GM19035 (cell line): ENCODE measurements at regions not wholly inside any gene's neighbourhood (a gene's known extent, or its start where the extent isn't known, plus 50 kb on each side); places are given as distances from the start of the nearest gene placed in this dataset.
"Not testable (repeated sequence)": the region's sequence is repeated elsewhere in the genome, so short reads cannot be mapped to it uniquely, and the experiment has no call there.

Source experiments
- ATAC-seq: cut with Tn5 transposase; IDR thresholded peaks from one replicate; pipeline ENCODE4 v1.9.1; 2021; ENCODE audit not compliant: unreplicated experiment

- no peak for ATAC-seq
Observed at GRCh38 chr2:76180676-76181075, 470.0 kb upstream of the GCFC2 start.

- no peak for ATAC-seq
Observed at GRCh38 chr2:76178610-76179009, 467.9 kb upstream of the GCFC2 start.

DNA sequence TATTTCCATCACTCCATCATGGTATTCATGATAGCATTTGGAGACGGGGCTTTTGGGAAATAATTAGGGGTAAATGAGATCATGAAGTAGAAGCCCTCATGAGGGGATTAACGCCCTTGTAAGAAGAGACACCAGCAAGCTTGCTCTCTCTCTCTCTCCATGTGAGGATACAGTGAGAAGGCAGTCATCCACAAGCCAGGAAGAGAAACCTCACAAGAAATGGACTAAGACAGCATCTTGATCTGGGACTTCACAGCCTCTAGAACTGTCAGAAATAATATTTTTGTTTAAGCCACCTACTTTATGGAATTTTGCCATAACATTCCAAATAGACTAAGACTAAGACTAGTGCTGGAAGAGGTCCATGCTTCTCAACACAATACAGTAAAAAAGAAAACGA is 464.6 kb upstream of the GCFC2 start:
- no peak for ATAC-seq

DNA sequence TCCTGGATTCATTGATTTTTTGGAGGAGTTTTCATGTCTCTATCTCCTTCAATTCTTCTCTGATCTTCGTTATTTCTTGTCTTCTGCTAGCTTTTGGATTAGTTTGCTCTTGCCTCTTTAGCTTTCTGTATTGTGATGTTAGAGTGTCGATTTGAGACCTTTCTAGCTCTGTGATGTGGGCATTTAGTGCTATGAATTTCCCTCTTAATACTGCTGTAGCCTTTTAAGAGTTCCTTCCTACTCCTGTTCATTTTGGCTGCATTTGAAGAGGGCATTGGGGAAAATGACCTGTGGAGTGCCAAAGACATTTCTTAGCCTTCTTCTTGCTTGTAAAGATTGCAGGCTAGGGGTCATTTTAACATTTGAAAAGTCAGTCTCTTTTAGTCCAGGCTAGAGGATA is 463.8 kb upstream of the GCFC2 start:
- no peak for ATAC-seq

DNA sequence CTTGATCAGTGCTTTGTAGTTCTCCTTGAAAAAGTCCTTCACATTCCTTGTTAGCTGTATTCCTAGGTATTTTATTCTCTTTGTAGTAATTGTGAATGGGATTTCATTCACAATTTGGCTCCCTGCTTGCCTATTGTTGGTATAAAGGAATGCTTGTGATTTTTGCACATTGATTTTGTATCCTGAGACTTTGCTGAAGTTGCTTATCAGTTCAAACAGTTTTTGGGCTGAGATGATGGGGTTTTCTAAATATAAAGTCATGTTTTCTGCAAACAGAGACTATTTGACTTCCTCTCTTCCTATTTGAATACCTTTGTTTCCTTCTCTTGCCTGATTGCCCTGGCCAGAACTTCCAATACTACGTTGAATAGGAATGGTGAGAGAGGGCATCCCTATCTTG is 462.5 kb upstream of the GCFC2 start:
- not testable (repeated sequence) for ATAC-seq

DNA sequence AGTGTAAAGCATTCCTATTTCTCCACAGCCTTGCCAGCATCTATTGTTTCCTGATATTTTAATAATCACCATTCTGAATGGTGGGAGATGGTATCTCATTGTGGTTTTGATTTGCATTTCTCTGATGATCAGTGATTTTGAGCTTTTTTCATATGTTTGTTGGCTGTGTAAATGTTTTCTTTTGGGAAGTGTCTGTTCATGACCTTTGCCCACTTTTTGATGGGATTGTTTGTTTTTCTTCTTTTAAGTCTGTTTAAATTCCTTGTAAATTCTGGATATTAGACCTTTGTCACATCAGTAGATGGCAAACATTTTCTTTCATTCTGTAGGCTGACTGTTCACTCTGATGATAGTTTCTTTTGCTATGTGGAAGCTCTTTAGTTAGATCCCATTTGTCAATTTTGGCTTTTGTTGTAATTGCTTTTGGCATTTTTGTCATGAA is 461.5 kb upstream of the GCFC2 start:
- not testable (repeated sequence) for ATAC-seq

- no peak for ATAC-seq
Observed at GRCh38 chr2:76170856-76171255, 460.1 kb upstream of the GCFC2 start.

DNA sequence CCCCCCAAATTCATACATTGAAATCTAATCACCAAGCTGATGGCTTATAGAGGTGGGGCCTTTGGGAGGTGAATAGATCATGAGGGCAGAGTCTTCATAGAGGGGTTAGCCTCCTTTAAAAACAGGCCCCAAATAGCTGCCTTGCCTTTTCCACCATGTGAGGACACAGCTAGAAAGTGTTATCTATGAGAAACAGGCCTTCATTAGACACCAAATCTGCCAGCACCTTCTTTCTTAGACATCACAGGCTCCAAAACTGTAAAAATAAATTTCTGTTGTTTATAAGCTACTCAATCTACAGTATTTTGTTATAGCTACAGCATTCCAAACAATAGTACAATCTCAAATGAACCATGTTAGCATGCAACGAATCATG is 459.3 kb upstream of the GCFC2 start:
- ATAC-seq: no peak

DNA sequence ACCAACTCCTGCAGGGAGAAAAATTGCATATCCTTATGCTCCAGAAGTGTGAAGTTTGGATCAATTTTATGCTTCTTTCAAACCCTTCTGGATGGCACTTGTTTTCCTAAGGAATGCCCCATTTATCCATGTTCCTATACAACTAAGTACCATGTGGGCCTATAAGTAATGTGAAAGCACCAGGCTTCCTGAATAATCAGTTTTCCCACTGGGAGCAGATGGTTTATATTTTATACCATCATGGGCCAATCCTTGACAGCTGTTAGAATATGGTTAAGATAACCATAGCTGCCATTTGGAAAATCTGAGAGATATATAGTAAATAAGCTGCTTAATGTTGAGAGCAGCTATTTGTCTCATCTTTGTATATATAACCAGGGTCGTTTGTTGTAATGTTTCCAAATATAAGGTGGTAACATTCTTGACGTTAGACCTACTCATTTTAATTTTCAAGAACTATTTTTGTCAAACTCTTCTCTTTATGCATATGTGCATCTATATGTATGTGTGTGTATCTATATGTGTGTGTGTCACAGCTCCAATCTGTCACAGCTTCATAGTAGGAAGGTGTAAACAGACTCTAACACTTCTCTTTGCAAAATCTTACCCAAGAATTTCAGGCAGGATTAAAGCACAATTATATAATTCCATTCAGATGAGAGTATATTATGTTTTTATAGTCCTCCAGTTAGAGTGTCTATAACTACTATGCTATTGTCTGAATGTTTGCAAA is 458.7 kb upstream of the GCFC2 start:
- ATAC-seq: no peak

DNA sequence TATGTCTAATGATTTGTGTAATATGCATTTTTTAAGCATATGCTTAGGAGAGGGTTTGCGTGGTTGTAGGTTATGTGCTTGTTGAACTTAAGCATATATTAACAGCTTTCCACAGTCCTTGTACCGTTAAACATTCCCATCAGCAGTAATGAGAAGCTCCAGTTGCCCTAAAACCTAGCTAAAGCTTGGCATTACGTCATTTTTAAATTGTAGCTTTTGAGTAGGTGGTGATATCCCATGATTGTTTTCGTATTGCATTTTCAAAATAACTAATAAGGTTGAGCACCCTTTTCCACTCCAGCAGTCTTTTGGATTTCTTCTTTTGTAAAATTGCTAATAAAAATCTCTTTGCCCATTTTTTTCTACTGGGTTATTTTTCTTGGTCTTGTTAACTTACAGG is 453.1 kb upstream of the GCFC2 start:
- no peak for ATAC-seq

- ATAC-seq: no peak
Observed at GRCh38 chr2:76160670-76161069, 450.0 kb upstream of the GCFC2 start.

GRCh38 chr2:76159042-76159648 is 448.4 kb upstream of the GCFC2 start:
- ATAC-seq: no peak

GRCh38 chr2:76157531-76157930 is 446.8 kb upstream of the GCFC2 start:
- ATAC-seq: no peak

DNA sequence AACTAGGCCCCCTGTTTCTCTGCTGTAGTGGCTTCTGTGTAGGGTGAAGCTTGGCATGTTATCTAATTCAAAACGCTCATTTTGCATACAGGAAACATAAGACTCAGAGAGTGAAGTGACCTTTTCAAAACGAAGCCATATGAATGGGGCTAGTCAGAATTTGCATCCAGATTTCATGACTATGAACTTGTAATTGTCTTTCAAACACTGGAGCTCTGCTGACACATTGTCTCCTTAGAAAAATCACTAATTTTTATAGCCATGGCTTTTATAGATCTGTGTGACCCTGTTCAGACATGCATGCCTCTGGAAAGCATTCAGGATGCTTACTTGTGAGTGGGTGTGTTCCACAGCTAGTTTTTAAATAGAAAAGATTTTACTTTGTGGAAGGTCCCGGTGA is 444.3 kb upstream of the GCFC2 start:
- ATAC-seq: no peak

- ATAC-seq: no peak
Observed at GRCh38 chr2:76149846-76150245, 439.1 kb upstream of the GCFC2 start.

- not testable (repeated sequence) for ATAC-seq
Observed at GRCh38 chr2:76139303-76139702, 428.6 kb upstream of the GCFC2 start.

DNA sequence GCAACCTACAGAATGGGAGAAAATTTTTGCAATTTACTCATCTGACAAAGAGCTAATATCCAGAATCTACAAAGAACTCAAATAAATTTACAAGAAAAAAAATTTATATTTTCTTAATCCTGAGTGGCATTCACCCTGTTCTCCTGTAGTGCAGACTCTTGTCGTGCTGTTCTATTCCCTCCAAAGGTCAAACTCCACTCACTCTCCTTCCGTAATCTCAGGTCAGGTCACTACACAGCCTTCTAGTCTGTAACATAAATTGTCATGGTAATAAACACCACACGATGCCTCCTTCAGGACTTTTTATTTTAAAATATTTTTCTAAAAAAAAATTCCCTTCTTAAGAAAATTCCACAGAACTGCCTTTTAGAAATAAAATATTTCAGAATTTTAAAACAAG is 417.9 kb upstream of the GCFC2 start:
- ATAC-seq: no peak

DNA sequence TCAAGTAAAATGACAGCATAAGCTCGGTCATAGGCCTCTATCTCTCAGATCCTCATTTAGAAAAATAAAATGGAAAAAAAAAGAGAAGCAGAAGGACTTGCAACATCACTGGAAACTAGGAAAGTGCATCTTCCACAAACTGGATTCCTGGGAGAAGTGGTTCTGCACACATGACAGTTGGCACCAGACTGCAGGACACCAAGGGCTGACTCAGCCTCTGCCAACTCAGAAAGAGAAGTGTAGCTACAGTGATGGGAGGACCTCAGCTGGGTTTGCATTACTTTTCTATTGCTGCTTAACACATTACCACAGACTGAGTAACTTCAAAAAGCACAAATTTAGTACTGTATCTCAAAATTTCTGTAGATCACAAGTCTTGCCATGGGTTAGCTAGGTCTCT is 409.5 kb upstream of the GCFC2 start:
- no peak for ATAC-seq

GRCh38 chr2:76089683-76090082 is 379.0 kb upstream of the GCFC2 start:
- ATAC-seq: no peak

DNA sequence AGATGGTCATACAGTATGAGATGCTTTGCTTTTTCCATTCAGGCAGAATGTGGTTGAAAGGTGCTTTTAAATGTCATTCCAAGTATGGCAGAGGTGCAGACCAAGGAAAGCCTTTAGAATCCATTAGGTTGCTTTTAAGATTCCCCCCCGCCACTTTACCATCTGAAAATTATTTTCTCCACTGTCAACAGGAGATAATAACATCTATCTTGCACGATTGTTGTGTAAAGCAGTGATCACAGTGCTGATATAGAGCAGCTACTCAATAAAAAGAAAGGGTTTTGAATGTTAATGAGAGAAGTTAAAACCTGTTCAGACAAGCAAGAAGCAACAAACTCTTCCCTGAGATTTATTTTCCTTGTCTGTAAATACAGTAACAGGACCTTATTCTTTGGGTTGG is 372.5 kb upstream of the GCFC2 start:
- ATAC-seq: no peak

GRCh38 chr2:76082509-76082908 is 371.8 kb upstream of the GCFC2 start:
- ATAC-seq: no peak

DNA sequence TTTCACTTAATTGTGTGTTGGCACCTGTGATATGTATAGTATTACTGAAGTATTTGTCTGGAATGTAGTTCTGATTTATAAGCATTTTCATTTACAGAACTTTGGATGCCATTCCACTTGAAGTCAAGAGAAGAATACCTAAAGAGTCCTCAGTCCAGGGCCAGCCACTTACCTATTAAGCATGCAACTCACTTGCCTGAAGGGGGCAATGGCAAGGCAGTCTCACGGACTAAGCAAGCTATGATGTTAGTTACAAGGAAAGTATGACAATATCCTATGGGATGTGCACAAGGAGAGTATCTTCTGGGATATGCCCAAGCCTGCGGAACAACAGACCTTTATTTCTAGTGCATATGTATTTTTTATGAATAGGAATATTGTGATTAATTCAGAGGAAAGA is 369.4 kb upstream of the GCFC2 start:
- no peak for ATAC-seq

GRCh38 chr2:76075126-76075525 is 364.4 kb upstream of the GCFC2 start:
- no peak for ATAC-seq
